SK-N-SH (cell line): ENCODE measurements at regions not wholly inside any gene's neighbourhood (a gene's known extent, or its start where the extent isn't known, plus 50 kb on each side); places are given as distances from the start of the nearest gene placed in this dataset.

Source experiments
- CTCF ChIA-PET: fragments of 300-600, 350-600 bp; formaldehyde crosslinking; extraction: SDS; loops from one replicate; lab custom pipeline; 2021; lab: Yijun Ruan, JAX
- POLR2A ChIA-PET: fragments of 350-600 bp; sonication (Branson Sonifier 250); formaldehyde crosslinking; extraction: SDS; loops from one replicate; lab custom pipeline; 2020; ENCODE audit warnings: antibody characterized with exemption, inconsistent platforms; lab: Yijun Ruan, JAX
- DNase-seq: peaks from one replicate; pipeline ENCODE4 v3.0.0; 2012
- H2AFZ ChIP-seq: fragments of 200-600 bp; sonication (generic); 2 replicates; pipeline ENCODE4 v1.8.1; 2016; ENCODE audit warnings: antibody characterized with exemption, mild to moderate bottlenecking, low read depth
- H3F3A ChIP-seq: fragments of 200-600 bp; sonication (generic); replicated peaks from 2 replicates; pipeline ENCODE3; 2016; ENCODE audit warnings: antibody characterized with exemption, mild to moderate bottlenecking; ENCODE audit not compliant: insufficient read depth
- H3K27ac ChIP-seq, 2 experiments: fragments of 200-500 bp in 1 of 2; fragments of 200-600 bp in 1 of 2; sonication (Bioruptor generic) in 1 of 2; sonication (generic), shearing (Covaris generic) in 1 of 2; 2 replicates each; pipeline versions ENCODE4 v1.5.1 to v1.6.1; 2014 to 2016; ENCODE audit warnings: low read depth in 2 of 2, inconsistent platforms in 1 of 2, low read length in 1 of 2, mild to moderate bottlenecking in 1 of 2, mixed read lengths in 1 of 2
- H3K27me3 ChIP-seq: fragments of 200-600 bp; sonication (generic), shearing (Covaris generic); 2 replicates; pipeline ENCODE4 v1.6.1; 2016; ENCODE audit warnings: mixed run types; ENCODE audit not compliant: insufficient read depth
- H3K36me3 ChIP-seq, 2 experiments: fragments of 200-500 bp in 1 of 2; fragments of 200-600 bp in 1 of 2; sonication (Bioruptor generic) in 1 of 2; sonication (generic) in 1 of 2; replicated peaks in 1 of 2; 2 replicates each; pipeline versions ENCODE3 to v1.5.1; 2014 to 2016; ENCODE audit warnings: low read length in 1 of 2, mild to moderate bottlenecking in 1 of 2; ENCODE audit not compliant: insufficient read depth in 2 of 2, control insufficient read depth in 1 of 2
- H3K4me1 ChIP-seq, 2 experiments: fragments of 200-500 bp in 1 of 2; fragments of 200-600 bp in 1 of 2; sonication (Bioruptor generic) in 1 of 2; sonication (generic), shearing (Covaris generic) in 1 of 2; 2 replicates each; pipeline versions ENCODE4 v1.5.1 to v1.6.1; 2014 to 2016; ENCODE audit warnings: low read depth in 1 of 2, low read length in 1 of 2, mixed run types in 1 of 2; ENCODE audit not compliant: insufficient read depth in 2 of 2, control insufficient read depth in 1 of 2
- H3K4me2 ChIP-seq: fragments of 200-600 bp; sonication (generic), shearing (Covaris generic); 2 replicates; pipeline ENCODE4 v1.6.1; 2017; ENCODE audit warnings: mixed run types
- H3K4me3 ChIP-seq, 2 experiments: fragments of 200-500 bp in 1 of 2; fragments of 200-600 bp in 1 of 2; sonication (Bioruptor generic) in 1 of 2; sonication (generic), shearing (Covaris generic) in 1 of 2; 2 replicates each; pipeline versions ENCODE4 v1.5.1 to v1.8.1; 2014 to 2016; ENCODE audit warnings: low read depth in 2 of 2, inconsistent platforms in 1 of 2, low read length in 1 of 2, mild to moderate bottlenecking in 1 of 2, mixed read lengths in 1 of 2, moderate library complexity in 1 of 2
- H3K79me2 ChIP-seq: fragments of 200-600 bp; sonication (generic); 2 replicates; pipeline ENCODE4 v1.8.1; 2017; ENCODE audit warnings: mild to moderate bottlenecking; ENCODE audit not compliant: insufficient read depth
- H3K9ac ChIP-seq: fragments of 200-600 bp; sonication (generic); 2 replicates; pipeline ENCODE4 v1.6.1; 2017; ENCODE audit warnings: mixed run types
- H3K9me2 ChIP-seq: fragments of 200-600 bp; sonication (generic); 2 replicates; pipeline ENCODE4 v1.6.1; 2017; ENCODE audit warnings: mixed run types
- H3K9me3 ChIP-seq: fragments of 200-600 bp; sonication (generic); 2 replicates; pipeline ENCODE4 v1.6.1; 2017; ENCODE audit warnings: mixed run types, mild to moderate bottlenecking, moderate library complexity
- H4K20me1 ChIP-seq: fragments of 200-600 bp; sonication (generic); 2 replicates; pipeline ENCODE4 v1.6.1; 2017; ENCODE audit warnings: mild to moderate bottlenecking, mixed run types; ENCODE audit not compliant: insufficient read depth
- CHD2 ChIP-seq: fragments of 150-350 bp; IDR thresholded peaks from 2 replicates; pipeline ENCODE4 v1.6.1; 2018; ENCODE audit warnings: low read length; ENCODE audit not compliant: partially characterized antibody
- ELF1 ChIP-seq: IDR thresholded peaks from 2 replicates; pipeline ENCODE4 v1.4.0; 2012
- EP300 ChIP-seq, 2 experiments: IDR thresholded peaks; 2 replicates each; pipeline versions ENCODE4 v1.4.0 to v1.6.1; 2012; ENCODE audit warnings: borderline replicate concordance in 1 of 2, low read depth in 1 of 2, low read length in 1 of 2
- EZH2phosphoT487 ChIP-seq: fragments of 200-600 bp; sonication (generic); IDR thresholded peaks from 2 replicates; pipeline ENCODE4 v1.6.1; 2017; ENCODE audit warnings: low read depth, mixed run types, mild to moderate bottlenecking, antibody characterized with exemption, moderate library complexity, borderline replicate concordance
- FOXJ3 ChIP-seq: sonication (generic); formaldehyde crosslinking; IDR thresholded peaks from 2 replicates; pipeline ENCODE4 v1.5.1; 2020; ENCODE audit warnings: mild to moderate bottlenecking, missing genetic modification reagents
- FOXM1 ChIP-seq: IDR thresholded peaks from 2 replicates; pipeline ENCODE4 v1.4.0; 2012; ENCODE audit warnings: low read depth, mild to moderate bottlenecking
- JUND ChIP-seq: IDR thresholded peaks from 2 replicates; pipeline ENCODE4 v1.4.0; 2012
- MAX ChIP-seq: IDR thresholded peaks from 2 replicates; pipeline ENCODE4 v1.4.0; 2012; ENCODE audit warnings: low read depth
- MEF2A ChIP-seq: IDR thresholded peaks from 2 replicates; pipeline ENCODE4 v1.4.0; 2012; ENCODE audit warnings: low read depth, borderline replicate concordance
- MXI1 ChIP-seq: IDR thresholded peaks from 2 replicates; pipeline ENCODE4 v1.6.1; 2012; ENCODE audit warnings: mild to moderate bottlenecking, low read depth, low read length, improper control_type of control experiment
- NFIC ChIP-seq: IDR thresholded peaks from 2 replicates; pipeline ENCODE4 v1.4.0; 2012; ENCODE audit warnings: borderline replicate concordance
- NRF1 ChIP-seq: IDR thresholded peaks from 2 replicates; pipeline ENCODE4 v1.6.1; 2012; ENCODE audit warnings: low read depth, mild to moderate bottlenecking, low read length
- POLR2AphosphoS5 ChIP-seq: IDR thresholded peaks from 2 replicates; pipeline ENCODE4 v1.6.1; 2012; ENCODE audit warnings: low read depth, low read length
- RAD21 ChIP-seq: IDR thresholded peaks from 2 replicates; pipeline ENCODE4 v1.6.1; 2012; ENCODE audit warnings: mild to moderate bottlenecking, low read length
- RCOR1 ChIP-seq: fragments of 150-350 bp; IDR thresholded peaks from 2 replicates; pipeline ENCODE4 v1.6.1; 2017; ENCODE audit warnings: antibody characterized with exemption, low read length
- RFX5 ChIP-seq: IDR thresholded peaks from 2 replicates; pipeline ENCODE4 v1.6.1; 2012; ENCODE audit warnings: mild to moderate bottlenecking, improper control_type of control experiment, low read length
- SMC3 ChIP-seq: IDR thresholded peaks from 2 replicates; pipeline ENCODE4 v1.6.1; 2012; ENCODE audit warnings: low read depth, low read length, improper control_type of control experiment
- TAF1 ChIP-seq: IDR thresholded peaks from 2 replicates; pipeline ENCODE4 v1.6.1; 2012; ENCODE audit warnings: low read depth, mild to moderate bottlenecking, low read length, moderate library complexity, borderline replicate concordance
- TCF12 ChIP-seq: IDR thresholded peaks from 2 replicates; pipeline ENCODE4 v1.4.0; 2012
- TEAD4 ChIP-seq: IDR thresholded peaks from 2 replicates; pipeline ENCODE4 v1.4.0; 2012; ENCODE audit warnings: mild to moderate bottlenecking, borderline replicate concordance; ENCODE audit not compliant: insufficient read depth
- WGBS: methylation state at CpG from one replicate; pipeline ENCODE4 v1.1.6; 2017; ENCODE audit warnings: low lambda C conversion rate; 5-methylcytosine and 5-hydroxymethylcytosine counted together
- TF ChIP-seq, protein P1 (sequence below): IDR thresholded peaks from 2 replicates; pipeline ENCODE4; 2012
- TF ChIP-seq, protein P2 (sequence below): fragments of 150-350 bp; IDR thresholded peaks from 2 replicates; pipeline ENCODE4 v1.6.1; 2016; ENCODE audit warnings: mild to moderate bottlenecking, low read depth, low read length

DNA sequence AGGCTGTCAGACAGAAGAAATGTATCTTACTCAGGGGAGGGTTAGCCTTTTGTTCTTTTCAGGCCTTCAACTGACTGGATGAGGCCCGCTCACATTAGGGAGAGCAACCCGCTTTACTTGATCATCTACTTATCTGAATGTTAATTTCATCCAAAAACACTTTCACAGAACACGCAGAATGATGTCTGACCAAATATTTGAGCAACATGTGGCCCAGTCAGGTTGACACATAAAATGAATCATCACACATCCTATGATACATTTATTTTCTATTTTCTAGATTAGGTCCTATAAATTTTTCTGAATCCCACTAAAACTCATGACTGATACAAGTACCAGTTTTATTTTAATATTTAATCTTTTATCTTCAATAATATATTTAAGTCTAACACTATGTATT is 260.3 kb downstream of the IL15 start:
- TF ChIP-seq FOXM1, result no peak
- no peaks in the 10 kb centered on the region for H3K9me3 ChIP-seq
- 0 out of 4 replicates have a peak, but pooled peaks cover 0 to 5% of the 10 kb centered on the region in 2 experiments for H3K4me1 ChIP-seq
- no peaks in the 10 kb centered on the region for H3K36me3 ChIP-seq
- CTCF ChIA-PET, result interaction anchor here (0.5 kb wide), 1 partner anchor 133 kb away, joined by 4 read pairs; no protein-coding TSS in a partner anchor
- H3K9ac ChIP-seq, result no peak overlapping the region
- no peaks in the 10 kb centered on the region for H3K27me3 ChIP-seq
- no peak overlapping the region for H2AFZ ChIP-seq
- POLR2A ChIA-PET, result no interaction called here
- no peaks in the 10 kb centered on the region; the same call in 1 of the 2 replicates for H3K9me2 ChIP-seq
- H3K27ac ChIP-seq, result no peak overlapping the region
- DNase-seq, result no peak
- H3K4me2 ChIP-seq, result no peak overlapping the region
- no peaks in the 10 kb centered on the region for H4K20me1 ChIP-seq
- H3F3A ChIP-seq, result no peaks in the 10 kb centered on the region
- H3K4me3 ChIP-seq, result no peak overlapping the region
- H3K79me2 ChIP-seq, result no peaks in the 10 kb centered on the region
- WGBS, result 95% methylated on average over 3 of the region's 3 CpGs

GRCh38 chr4:141898346-141898745 is 262.0 kb downstream of the IL15 start:
- Histone ChIP-seq H3K36me3 (no peaks in the 10 kb centered on the region), H3K9ac (no peak overlapping the region), H3K4me3 (no peak overlapping the region), H3K79me2 (no peaks in the 10 kb centered on the region), H3K27ac (no peak overlapping the region), H3F3A (no peaks in the 10 kb centered on the region), H3K9me2 (no peaks in the 10 kb centered on the region; the same call in 1 of the 2 replicates), H3K4me2 (no peak overlapping the region), H3K27me3 (no peaks in the 10 kb centered on the region), H3K9me3 (no peaks in the 10 kb centered on the region), H2AFZ (no peak overlapping the region), H4K20me1 (no peaks in the 10 kb centered on the region), H3K4me1 (0 out of 4 replicates have a peak, but pooled peaks cover 0 to 5% of the 10 kb centered on the region in 2 experiments)
- 92% methylated on average over 2 of the region's 2 CpGs for WGBS
- ChIA-PET POLR2A (no interaction called here), CTCF (no interaction called here)
- no peak for TF ChIP-seq TCF12
- no peak for TF ChIP-seq CHD2
- TF ChIP-seq RAD21, result no peak
- no peak for TF ChIP-seq EP300 (IDR thresholded peaks at IDR 0.05; ENCODE audit: borderline replicate concordance in 1 of 2, low read depth in 1 of 2, low read length in 1 of 2)
- no peak for TF ChIP-seq NRF1
- no peak for TF ChIP-seq POLR2AphosphoS5
- TF ChIP-seq FOXM1, result no peak
- TF ChIP-seq MEF2A, result no peak
- no peak for TF ChIP-seq FOXJ3 (CRISPR knock-in tag)
- TF ChIP-seq RFX5, result no peak
- TF ChIP-seq TEAD4, result no peak
- no peak for TF ChIP-seq ELF1
- TF ChIP-seq, protein P1, sequence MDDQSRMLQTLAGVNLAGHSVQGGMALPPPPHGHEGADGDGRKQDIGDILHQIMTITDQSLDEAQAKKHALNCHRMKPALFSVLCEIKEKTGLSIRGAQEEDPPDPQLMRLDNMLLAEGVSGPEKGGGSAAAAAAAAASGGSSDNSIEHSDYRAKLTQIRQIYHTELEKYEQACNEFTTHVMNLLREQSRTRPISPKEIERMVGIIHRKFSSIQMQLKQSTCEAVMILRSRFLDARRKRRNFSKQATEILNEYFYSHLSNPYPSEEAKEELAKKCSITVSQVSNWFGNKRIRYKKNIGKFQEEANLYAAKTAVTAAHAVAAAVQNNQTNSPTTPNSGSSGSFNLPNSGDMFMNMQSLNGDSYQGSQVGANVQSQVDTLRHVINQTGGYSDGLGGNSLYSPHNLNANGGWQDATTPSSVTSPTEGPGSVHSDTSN, result no peak
- no peak for DNase-seq

DNA sequence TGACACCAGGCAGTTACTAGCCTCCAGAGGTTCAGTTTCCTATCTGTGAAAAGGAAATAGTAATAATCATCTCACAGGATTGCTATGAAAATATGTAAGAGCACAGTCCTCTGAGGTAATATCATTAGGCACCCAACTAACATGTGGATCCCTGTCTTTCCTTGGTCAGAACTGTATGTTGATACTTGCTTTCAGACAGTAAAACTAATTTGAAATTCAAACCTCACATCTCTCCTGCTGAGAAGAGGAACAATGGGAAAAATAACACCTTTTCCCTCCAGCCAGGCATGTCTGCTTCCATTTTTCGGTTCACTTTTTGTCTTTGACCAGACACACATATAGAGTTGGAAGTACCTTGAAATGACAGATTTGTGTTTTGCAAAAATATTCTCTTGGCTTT is 262.7 kb downstream of the IL15 start:
- Histone ChIP-seq H3F3A (no peaks in the 10 kb centered on the region), H2AFZ (no peak overlapping the region), H3K4me3 (no peak overlapping the region), H3K27me3 (no peaks in the 10 kb centered on the region), H4K20me1 (no peaks in the 10 kb centered on the region), H3K27ac (no peak overlapping the region), H3K36me3 (no peaks in the 10 kb centered on the region), H3K4me1 (0 out of 4 replicates have a peak, but pooled peaks cover 0 to 5% of the 10 kb centered on the region in 2 experiments), H3K9ac (no peak overlapping the region), H3K9me2 (no peaks in the 10 kb centered on the region; the same call in 1 of the 2 replicates), H3K9me3 (no peaks in the 10 kb centered on the region), H3K79me2 (no peaks in the 10 kb centered on the region), H3K4me2 (no peak overlapping the region)
- ChIA-PET POLR2A (no interaction called here), CTCF (no interaction called here)
- DNase-seq, result no peak
- WGBS, result 94% methylated on average over 1 of the region's 1 CpG
- TF ChIP-seq JUND, result no peak
- TF ChIP-seq CHD2, result no peak
- no peak for TF ChIP-seq MXI1
- TF ChIP-seq RCOR1, result no peak
- no peak for TF ChIP-seq MAX
- TF ChIP-seq, protein P1, result no peak
- TF ChIP-seq, protein P2, sequence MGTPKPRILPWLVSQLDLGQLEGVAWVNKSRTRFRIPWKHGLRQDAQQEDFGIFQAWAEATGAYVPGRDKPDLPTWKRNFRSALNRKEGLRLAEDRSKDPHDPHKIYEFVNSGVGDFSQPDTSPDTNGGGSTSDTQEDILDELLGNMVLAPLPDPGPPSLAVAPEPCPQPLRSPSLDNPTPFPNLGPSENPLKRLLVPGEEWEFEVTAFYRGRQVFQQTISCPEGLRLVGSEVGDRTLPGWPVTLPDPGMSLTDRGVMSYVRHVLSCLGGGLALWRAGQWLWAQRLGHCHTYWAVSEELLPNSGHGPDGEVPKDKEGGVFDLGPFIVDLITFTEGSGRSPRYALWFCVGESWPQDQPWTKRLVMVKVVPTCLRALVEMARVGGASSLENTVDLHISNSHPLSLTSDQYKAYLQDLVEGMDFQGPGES, result no peak
- no peak for TF ChIP-seq SMC3
- TF ChIP-seq EZH2phosphoT487, result no peak
- TF ChIP-seq RAD21, result no peak
- TF ChIP-seq NFIC, result no peak
- no peak for TF ChIP-seq TAF1
